Testis (tissue), 2 donors: ENCODE measurements at regions not wholly inside any gene's neighbourhood (a gene's known extent, or its start where the extent isn't known, plus 50 kb on each side); places are given as distances from the start of the nearest gene placed in this dataset.

Source experiments
- CTCF ChIP-seq, 3 experiments: fragments of 450-650 bp in 2 of 3; fragments of 200-600 bp in 1 of 3; sonication (generic) in 1 of 3; IDR thresholded peaks; one replicate each; pipeline ENCODE4 v1.5.1; 2016 to 2019; ENCODE audit warnings: antibody characterized with exemption in 3 of 3, mild to moderate bottlenecking in 2 of 3, moderate library complexity in 1 of 3
- POLR2A ChIP-seq: fragments of 450-650 bp; IDR thresholded peaks from one replicate; pipeline ENCODE4 v1.6.1; 2017; ENCODE audit warnings: antibody characterized with exemption, mild to moderate bottlenecking, moderate library complexity

DNA sequence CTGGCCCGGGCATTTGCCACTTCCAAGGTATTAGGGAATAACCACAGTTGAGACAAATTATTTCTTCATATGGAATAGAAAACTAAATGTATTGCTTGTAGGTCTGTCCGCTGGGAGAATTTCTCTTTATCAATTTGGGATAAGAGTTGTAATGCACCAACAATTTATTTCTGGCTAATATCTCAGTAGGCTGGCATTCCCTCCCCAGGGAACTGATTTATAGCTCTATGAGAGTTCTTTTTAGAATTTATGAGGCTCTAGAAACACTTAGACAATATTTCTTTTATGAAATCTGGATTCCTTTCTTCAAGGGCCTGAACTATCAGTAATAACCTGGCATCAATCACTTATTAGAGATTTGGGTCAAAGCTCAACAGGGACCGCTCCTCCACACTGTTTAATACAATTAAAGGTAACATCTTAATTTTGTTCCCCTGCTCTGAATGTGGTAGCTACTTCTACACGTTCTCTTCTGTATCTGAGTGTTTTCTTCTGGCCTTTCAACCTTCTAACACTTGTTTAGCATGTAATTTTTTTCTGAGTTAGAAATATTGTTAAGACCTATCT lies 857.4 kb upstream of the PRR20A start:
- TF ChIP-seq CTCF (IDR thresholded peaks at IDR 0.05) (no peak), POLR2A (no peak)
